ENCODE measurements at regions not wholly inside any gene's neighbourhood (a gene's known extent, or its start where the extent isn't known, plus 50 kb on each side); places are given as distances from the start of the nearest gene placed in this dataset.

DNA sequence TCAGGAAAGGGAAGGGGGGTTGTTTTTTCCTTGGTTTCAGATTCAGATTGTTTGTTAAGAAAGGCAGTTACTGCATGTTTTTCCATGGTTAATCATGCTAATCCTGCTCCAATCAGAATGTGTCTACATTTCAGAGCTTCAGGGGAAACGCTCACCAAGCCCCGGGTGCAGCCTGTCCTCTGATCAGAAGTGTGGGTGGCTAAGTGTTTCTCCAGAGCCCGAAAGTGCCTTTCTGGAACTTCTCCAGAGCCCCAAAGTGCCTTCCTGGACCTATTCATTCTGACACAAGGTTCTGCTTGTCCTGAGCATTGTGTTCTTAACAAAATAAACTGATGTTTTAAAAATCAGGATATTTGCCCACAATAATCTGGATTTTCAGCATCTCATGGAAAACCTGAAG lies 359.0 kb upstream of the ZNF521 start:
- H3K9me3 Mint-ChIP-seq = peaks cover 2 to 12% of the 10 kb centered on the region in 2 donors
- Histone ChIP-seq H3K4me1 (ENCODE audit: control insufficient read depth, insufficient read depth, low read length) (no peaks in the 10 kb centered on the region), H3K27me3 (ENCODE audit: control insufficient read depth, insufficient read depth, low read length) (no peaks in the 10 kb centered on the region), H3K27ac (ENCODE audit: low read length) (no peak overlapping the region), H3K4me3 (ENCODE audit: low read length) (no peak overlapping the region), H3K9me3 (ENCODE audit: control insufficient read depth, insufficient read depth, low read length) (no peaks in the 10 kb centered on the region), H3K36me3 (ENCODE audit: control insufficient read depth, insufficient read depth, low read length) (no peaks in the 10 kb centered on the region)
- 18% methylated on average over 3 of the region's 3 CpGs for WGBS (ENCODE audit: insufficient coverage)
- no peak overlapping the region for H3K27ac Mint-ChIP-seq
- no peak overlapping the region for H3K4me3 Mint-ChIP-seq
- TF ChIP-seq CTCF (IDR thresholded peaks at IDR 0.05) = no peak
- no peaks in the 10 kb centered on the region for H3K36me3 Mint-ChIP-seq
- no peak for ATAC-seq
- peaks cover 0 to 10% of the 10 kb centered on the region in 2 donors for H3K4me1 Mint-ChIP-seq
- H3K27me3 Mint-ChIP-seq (ENCODE audit: low read depth in 2 of 2) = peaks cover 15 to 39% of the 10 kb centered on the region in 2 donors
- intact Hi-C loops (cut with micrococcal nuclease) = no loop called here
- DNase-seq = no peak

GRCh38 chr18:25705650-25706049 lies 353.7 kb upstream of the ZNF521 start:
- no peak overlapping the region for H3K4me3 ChIP-seq (ENCODE audit: low read length)
- no peaks in the 10 kb centered on the region for H3K9me3 ChIP-seq (ENCODE audit: control insufficient read depth, insufficient read depth, low read length)
- ATAC-seq = no peak
- 95% methylated on average over 1 of the region's 2 CpGs for WGBS (ENCODE audit: insufficient coverage)
- intact Hi-C loops (cut with micrococcal nuclease) = no loop called here
- Mint-ChIP-seq H3K4me3 (no peak overlapping the region), H3K4me1 (peaks cover 0 to 10% of the 10 kb centered on the region in 2 donors), H3K27ac (no peak overlapping the region), H3K36me3 (no peaks in the 10 kb centered on the region), H3K27me3 (ENCODE audit: low read depth in 2 of 2) (peaks cover 14 to 45% of the 10 kb centered on the region in 2 donors), H3K9me3 (no peaks in the 10 kb centered on the region)
- no peak for TF ChIP-seq CTCF (IDR thresholded peaks at IDR 0.05)
- no peak overlapping the region for H3K27ac ChIP-seq (ENCODE audit: low read length)
- no peaks in the 10 kb centered on the region for H3K36me3 ChIP-seq (ENCODE audit: control insufficient read depth, insufficient read depth, low read length)
- H3K4me1 ChIP-seq (ENCODE audit: control insufficient read depth, insufficient read depth, low read length) = no peaks in the 10 kb centered on the region
- H3K27me3 ChIP-seq (ENCODE audit: control insufficient read depth, insufficient read depth, low read length) = no peaks in the 10 kb centered on the region
- no peak for DNase-seq

GRCh38 chr18:25704494-25704893 lies 352.5 kb upstream of the ZNF521 start:
- no peak overlapping the region for H3K27ac Mint-ChIP-seq
- Histone ChIP-seq H3K36me3 (ENCODE audit: control insufficient read depth, insufficient read depth, low read length) (no peaks in the 10 kb centered on the region), H3K9me3 (ENCODE audit: control insufficient read depth, insufficient read depth, low read length) (no peaks in the 10 kb centered on the region), H3K4me3 (ENCODE audit: low read length) (no peak overlapping the region), H3K27ac (ENCODE audit: low read length) (no peak overlapping the region), H3K27me3 (ENCODE audit: control insufficient read depth, insufficient read depth, low read length) (no peaks in the 10 kb centered on the region), H3K4me1 (ENCODE audit: control insufficient read depth, insufficient read depth, low read length) (no peaks in the 10 kb centered on the region)
- WGBS (ENCODE audit: insufficient coverage) = 91% methylated on average over 10 of the region's 10 CpGs
- no peaks in the 10 kb centered on the region for H3K9me3 Mint-ChIP-seq
- peaks cover 6 to 34% of the 10 kb centered on the region in 2 donors for H3K27me3 Mint-ChIP-seq (ENCODE audit: low read depth in 2 of 2)
- no peak overlapping the region for H3K4me3 Mint-ChIP-seq
- H3K36me3 Mint-ChIP-seq = no peaks in the 10 kb centered on the region
- intact Hi-C loops (cut with micrococcal nuclease) = no loop called here
- peaks cover 0 to 10% of the 10 kb centered on the region in 2 donors for H3K4me1 Mint-ChIP-seq
- ATAC-seq = no peak
- TF ChIP-seq CTCF (IDR thresholded peaks at IDR 0.05) = no peak
- DNase-seq = no peak

DNA sequence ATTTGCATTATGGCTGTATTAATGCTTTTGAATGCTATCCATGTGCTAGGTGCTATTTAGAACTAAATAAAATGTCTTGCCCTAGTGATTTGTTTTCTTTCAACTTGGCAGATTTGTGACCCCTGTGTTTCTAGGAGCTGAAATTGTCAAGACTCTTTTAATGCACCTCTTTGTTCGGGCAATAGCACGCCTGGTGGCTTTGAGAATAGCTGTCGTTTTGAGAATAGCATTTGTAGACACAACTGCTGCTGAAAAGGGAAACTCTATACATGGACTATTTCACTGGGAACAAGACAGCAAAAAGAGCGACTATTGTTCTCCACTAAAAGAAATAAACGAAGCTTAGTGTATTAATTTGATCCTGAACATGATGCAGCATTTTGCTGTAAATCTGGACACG lies 352.1 kb upstream of the ZNF521 start:
- ATAC-seq (no peak), DNase-seq (no peak)
- TF ChIP-seq CTCF (IDR thresholded peaks at IDR 0.05) = no peak
- intact Hi-C loops (cut with micrococcal nuclease) = no loop called here
- H3K9me3 ChIP-seq (ENCODE audit: control insufficient read depth, insufficient read depth, low read length) = no peaks in the 10 kb centered on the region
- peaks cover 0 to 9% of the 10 kb centered on the region in 2 donors for H3K4me1 Mint-ChIP-seq
- no peaks in the 10 kb centered on the region for H3K4me1 ChIP-seq (ENCODE audit: control insufficient read depth, insufficient read depth, low read length)
- no peak overlapping the region for H3K4me3 Mint-ChIP-seq
- H3K36me3 Mint-ChIP-seq = no peaks in the 10 kb centered on the region
- 86% methylated on average over 6 of the region's 6 CpGs for WGBS (ENCODE audit: insufficient coverage)
- no peak overlapping the region for H3K27ac ChIP-seq (ENCODE audit: low read length)
- H3K27me3 ChIP-seq (ENCODE audit: control insufficient read depth, insufficient read depth, low read length) = no peaks in the 10 kb centered on the region
- no peak overlapping the region for H3K27ac Mint-ChIP-seq
- H3K36me3 ChIP-seq (ENCODE audit: control insufficient read depth, insufficient read depth, low read length) = no peaks in the 10 kb centered on the region
- no peak overlapping the region for H3K4me3 ChIP-seq (ENCODE audit: low read length)
- no peaks in the 10 kb centered on the region for H3K9me3 Mint-ChIP-seq
- H3K27me3 Mint-ChIP-seq (ENCODE audit: low read depth in 2 of 2) = peaks cover 6 to 30% of the 10 kb centered on the region in 2 donors

All from natural killer cell (primary cell).